Thyroid gland (tissue), 4 donors: ENCODE measurements at regions not wholly inside any gene's neighbourhood (a gene's known extent, or its start where the extent isn't known, plus 50 kb on each side); places are given as distances from the start of the nearest gene placed in this dataset.
A peak's percentile ranks its signal among the peaks of the same experiment; 100 is the strongest.

ENCODE experiments used
- DNase-seq, 2 donors: peaks; one replicate each; pipeline ENCODE4 v3.0.0-alpha.2; 2019
- H3K27ac ChIP-seq, 3 donors: fragments of 200-600 bp; sonication (generic); 1 replicate in 2 of 3; 2 replicates in 1 of 3; pipeline ENCODE4 v1.5.1; 2016 to 2019; ENCODE audit warnings: mild to moderate bottlenecking in 1 of 3, moderate library complexity in 1 of 3
- H3K27me3 ChIP-seq: fragments of 200-600 bp; sonication (generic); one replicate; pipeline ENCODE4 v1.5.1; 2019
- H3K36me3 ChIP-seq, 2 donors: fragments of 200-600 bp; sonication (generic); one replicate each; pipeline ENCODE4 v1.5.1; 2016 to 2019
- H3K4me1 ChIP-seq, 2 donors: fragments of 200-600 bp; sonication (generic); one replicate each; pipeline ENCODE4 v1.5.1; 2017 to 2019
- H3K4me3 ChIP-seq, 3 donors: fragments of 200-600 bp; sonication (generic); replicated peaks in 1 of 3; 1 replicate in 2 of 3; 2 replicates in 1 of 3; pipeline ENCODE4 v1.5.1; 2016; ENCODE audit warnings: mild to moderate bottlenecking in 1 of 3
- H3K9me3 ChIP-seq: fragments of 200-600 bp; sonication (generic); one replicate; pipeline ENCODE4 v1.5.1; 2017
- CTCF ChIP-seq, 6 experiments: fragments of 200-600 bp in 3 of 6; fragments of 450-650 bp in 3 of 6; sonication (generic) in 3 of 6; IDR thresholded peaks; one replicate each; pipeline ENCODE4 v1.5.1; 2016 to 2019; ENCODE audit warnings: antibody characterized with exemption in 6 of 6, mild to moderate bottlenecking in 2 of 6, inconsistent platforms in 1 of 6, moderate library complexity in 1 of 6
- POLR2A ChIP-seq, 2 donors: fragments of 450-650 bp; IDR thresholded peaks; one replicate each; pipeline ENCODE4 v1.6.1; 2017; ENCODE audit warnings: antibody characterized with exemption in 2 of 2, mild to moderate bottlenecking in 2 of 2, moderate library complexity in 1 of 2
- WGBS, 2 donors: methylation state at CpG; one replicate each; pipeline ENCODE4 v1.1.5; 2017; 5-methylcytosine and 5-hydroxymethylcytosine counted together
- intact Hi-C: fragments of 100-400 bp; cut with DNase I; formaldehyde crosslinking; loops from one replicate; pipeline ENCODE4 v1.15.1; 2023

DNA sequence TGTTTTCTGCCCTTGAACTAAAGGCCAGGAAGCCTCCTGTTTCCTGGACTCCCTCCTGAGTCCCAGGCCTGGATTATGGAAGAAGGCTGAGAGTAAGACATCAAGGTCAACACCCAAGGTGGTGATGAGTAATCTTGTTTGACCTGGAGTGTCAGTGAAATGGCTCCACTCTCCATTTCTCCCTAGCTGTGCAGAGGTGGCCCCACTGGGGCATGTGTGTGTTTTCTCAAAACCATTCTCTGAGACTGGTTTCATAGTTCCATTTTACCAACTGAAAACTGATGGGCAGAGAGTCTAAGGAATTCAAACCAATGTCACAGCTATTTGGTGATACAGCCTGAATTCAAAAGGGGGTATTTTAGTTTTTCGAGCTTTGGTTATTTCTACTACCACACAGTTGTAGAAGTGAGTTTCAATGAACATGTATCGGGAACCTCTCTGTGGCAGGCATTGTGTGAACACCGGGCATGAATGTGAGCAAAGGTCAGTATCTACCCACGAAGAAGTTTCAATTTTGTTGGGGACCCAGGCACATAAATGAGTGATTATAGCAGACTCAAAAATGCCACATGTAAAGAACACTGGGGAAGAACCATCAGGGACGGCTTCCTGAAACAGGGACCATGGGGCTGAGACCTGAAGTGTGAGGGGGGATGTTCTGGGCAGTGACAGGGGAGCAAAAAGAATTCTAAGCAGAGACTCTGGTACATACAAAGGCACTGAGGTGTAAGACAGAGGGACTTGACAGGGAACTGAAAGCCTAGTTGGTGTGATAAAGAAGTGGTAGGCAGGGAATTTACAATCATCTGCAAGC lies 269.6 kb upstream of the KLF4 start:
- Histone ChIP-seq H3K36me3 (no peaks in the 10 kb centered on the region), H3K27ac (no peak overlapping the region), H3K9me3 (no peaks in the 10 kb centered on the region), H3K4me3 (no peak overlapping the region), H3K27me3 (no peaks in the 10 kb centered on the region), H3K4me1 (peaks cover 0 to 11% of the 10 kb centered on the region in 2 donors)
- WGBS, 2 donors = 94 to 100% methylated on average over 5 of the region's 5 CpGs
- TF ChIP-seq CTCF (IDR thresholded peaks at IDR 0.05) = no peak
- TF ChIP-seq POLR2A (IDR thresholded peaks at IDR 0.05) = no peak
- DNase-seq = no peak
- intact Hi-C loops = no loop called here

DNA sequence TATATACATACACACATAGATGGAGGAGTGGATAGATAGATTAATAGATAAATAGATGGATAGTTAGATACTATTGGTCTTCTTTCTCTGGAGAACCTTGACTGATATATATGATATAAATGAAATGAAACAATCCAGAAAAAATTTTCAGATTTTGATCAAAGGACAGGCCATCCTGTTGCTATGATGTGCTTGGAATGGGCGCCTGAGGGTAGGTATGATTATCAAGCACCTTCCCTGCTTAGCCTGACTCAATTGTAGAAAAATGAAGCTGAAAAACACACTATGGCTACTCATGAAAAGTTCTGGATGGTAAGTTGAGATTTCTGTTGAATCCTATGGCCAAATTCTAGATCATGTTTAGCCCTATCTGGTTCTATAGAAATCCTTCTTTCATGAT lies 266.5 kb upstream of the KLF4 start:
- intact Hi-C loops = no loop called here
- no peaks in the 10 kb centered on the region for H3K27me3 ChIP-seq
- TF ChIP-seq POLR2A (IDR thresholded peaks at IDR 0.05) (no peak), CTCF (IDR thresholded peaks at IDR 0.05) (no peak)
- no peaks in the 10 kb centered on the region for H3K36me3 ChIP-seq
- 93 to 100% methylated on average over 1 of the region's 1 CpG for WGBS, 2 donors
- no peak overlapping the region for H3K4me3 ChIP-seq
- H3K4me1 ChIP-seq = peaks cover 10 to 25% of the 10 kb centered on the region in 2 donors
- H3K27ac ChIP-seq = no peak overlapping the region
- DNase-seq = no peak
- no peaks in the 10 kb centered on the region for H3K9me3 ChIP-seq

- peak; percentile 12 to 43 for DNase-seq
- no peak for TF ChIP-seq POLR2A (IDR thresholded peaks at IDR 0.05)
- TF ChIP-seq CTCF (IDR thresholded peaks at IDR 0.05) = no peak
- Histone ChIP-seq H3K9me3 (no peaks in the 10 kb centered on the region), H3K36me3 (no peaks in the 10 kb centered on the region), H3K4me1 (peaks cover 16 to 33% of the 10 kb centered on the region in 2 donors), H3K27ac (peak overlapping the region in 1 of 3 donors; percentile 78), H3K27me3 (no peaks in the 10 kb centered on the region), H3K4me3 (no peak overlapping the region)
- intact Hi-C loops = no loop called here
- 57 to 59% methylated on average over 4 of the region's 4 CpGs for WGBS, 2 donors
Observed at GRCh38 chr9:107755246-107755645, 265.7 kb upstream of the KLF4 start.

GRCh38 chr9:107751567-107752210 lies 262.1 kb upstream of the KLF4 start:
- Histone ChIP-seq H3K9me3 (no peaks in the 10 kb centered on the region), H3K27me3 (no peaks in the 10 kb centered on the region), H3K36me3 (no peaks in the 10 kb centered on the region), H3K27ac (peak overlapping the region; percentile 61 to 86 (median 83)), H3K4me1 (peaks cover 27 to 51% of the 10 kb centered on the region in 2 donors), H3K4me3 (no peak overlapping the region)
- intact Hi-C loops = loop anchor here (5.0 kb wide), 1 partner anchor 1001 kb away; no protein-coding TSS in a partner anchor
- TF ChIP-seq CTCF (IDR thresholded peaks at IDR 0.05) (no peak), POLR2A (IDR thresholded peaks at IDR 0.05) (no peak)
- DNase-seq = peak in 1 of 2 donors; percentile 13
- 30 to 50% methylated on average over 5 of the region's 5 CpGs for WGBS, 2 donors
